ENCODE measurements at regions not wholly inside any gene's neighbourhood (a gene's known extent, or its start where the extent isn't known, plus 50 kb on each side); places are given as distances from the start of the nearest gene placed in this dataset.
"Not testable (repeated sequence)": the region's sequence is repeated elsewhere in the genome, so short reads cannot be mapped to it uniquely, and the experiment has no call there.

DNA sequence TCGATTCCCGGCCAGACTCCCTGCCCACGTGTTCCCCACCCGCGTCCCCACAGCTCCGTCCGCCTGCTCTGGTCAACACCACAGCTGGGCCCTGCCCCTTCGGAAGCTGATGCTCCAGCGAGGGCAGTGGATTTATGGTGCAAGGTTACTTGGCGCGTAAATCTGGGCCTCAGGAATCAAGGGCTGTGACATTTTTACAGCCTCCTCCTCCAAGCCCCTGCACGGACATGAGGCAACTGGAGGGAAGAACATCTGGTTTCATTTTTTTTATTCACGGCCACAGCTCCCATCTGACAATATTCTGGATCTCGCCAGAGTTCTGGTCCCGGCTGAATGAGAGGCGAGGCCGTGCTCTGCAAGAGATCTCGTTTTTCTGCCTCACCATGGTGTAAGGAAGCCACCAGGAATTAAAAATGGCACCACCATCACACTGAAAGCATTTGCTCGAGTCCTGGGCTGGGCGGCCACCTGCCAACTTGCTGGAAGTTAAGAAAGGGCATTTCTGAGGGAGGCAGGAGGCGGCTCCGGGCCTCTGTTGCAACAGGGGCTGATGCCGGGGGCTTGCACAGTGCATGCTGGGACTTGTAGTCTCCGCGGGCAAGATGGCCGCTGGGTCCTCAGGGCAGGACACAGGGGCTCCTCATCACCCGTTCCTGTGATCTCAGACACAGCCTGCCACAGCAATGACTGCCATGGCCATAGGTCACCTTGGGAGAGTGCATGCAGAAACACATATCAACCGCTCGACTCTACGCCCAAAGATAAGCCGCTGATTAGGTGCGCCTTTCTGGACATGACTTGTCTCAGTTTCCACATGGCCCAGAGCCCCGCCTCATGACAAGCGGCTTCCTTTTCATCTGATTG is 148.5 kb downstream of the LY86 start:
- no peak for TF ChIP-seq ZNF274 (IDR thresholded peaks at IDR 0.05; ENCODE audit: low read depth, low read length)
- H3K4me3 ChIP-seq (ENCODE audit: low read length): no peak overlapping the region

- no peak for TF ChIP-seq ZNF274 (IDR thresholded peaks at IDR 0.05; ENCODE audit: low read depth, low read length)
- H3K4me3 ChIP-seq (ENCODE audit: low read length): no peak overlapping the region
Observed at GRCh38 chr6:6737671-6738070, 149.2 kb downstream of the LY86 start.

- no peak for TF ChIP-seq ZNF274 (IDR thresholded peaks at IDR 0.05; ENCODE audit: low read depth, low read length)
- H3K4me3 ChIP-seq (ENCODE audit: low read length): no peak overlapping the region
Observed at GRCh38 chr6:6738108-6738507, 149.6 kb downstream of the LY86 start.

GRCh38 chr6:6738922-6739716 is 150.6 kb downstream of the LY86 start:
- no peak overlapping the region for H3K4me3 ChIP-seq (ENCODE audit: low read length)
- TF ChIP-seq ZNF274 (IDR thresholded peaks at IDR 0.05; ENCODE audit: low read depth, low read length): no peak

DNA sequence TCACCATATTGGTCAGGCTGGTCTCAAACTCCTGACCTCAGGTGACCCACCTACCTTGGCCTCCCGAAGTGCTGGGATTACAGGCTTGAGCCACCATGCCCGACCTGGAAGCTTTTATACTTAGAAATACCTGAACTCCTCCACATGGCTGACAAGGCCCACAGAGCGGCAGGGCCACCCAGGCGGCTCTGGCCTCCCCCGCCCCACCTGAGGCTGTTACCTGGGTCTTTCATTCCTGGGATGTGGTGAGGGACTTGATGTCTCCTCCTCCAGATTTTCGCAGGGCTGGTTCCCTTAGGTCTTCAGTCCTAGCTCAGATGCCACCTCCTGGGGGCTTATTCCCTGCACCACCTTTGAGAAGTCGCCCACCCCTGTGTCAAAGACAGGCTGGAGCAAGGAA is 152.1 kb downstream of the LY86 start:
- no peak overlapping the region for H3K4me3 ChIP-seq (ENCODE audit: low read length)
- no peak for TF ChIP-seq ZNF274 (IDR thresholded peaks at IDR 0.05; ENCODE audit: low read depth, low read length)

GRCh38 chr6:6741264-6741663 is 152.7 kb downstream of the LY86 start:
- no peak for TF ChIP-seq ZNF274 (IDR thresholded peaks at IDR 0.05; ENCODE audit: low read depth, low read length)
- H3K4me3 ChIP-seq (ENCODE audit: low read length): no peak overlapping the region

GRCh38 chr6:6742535-6742934 is 154.0 kb downstream of the LY86 start:
- no peak overlapping the region for H3K4me3 ChIP-seq (ENCODE audit: low read length)
- no peak for TF ChIP-seq ZNF274 (IDR thresholded peaks at IDR 0.05; ENCODE audit: low read depth, low read length)

DNA sequence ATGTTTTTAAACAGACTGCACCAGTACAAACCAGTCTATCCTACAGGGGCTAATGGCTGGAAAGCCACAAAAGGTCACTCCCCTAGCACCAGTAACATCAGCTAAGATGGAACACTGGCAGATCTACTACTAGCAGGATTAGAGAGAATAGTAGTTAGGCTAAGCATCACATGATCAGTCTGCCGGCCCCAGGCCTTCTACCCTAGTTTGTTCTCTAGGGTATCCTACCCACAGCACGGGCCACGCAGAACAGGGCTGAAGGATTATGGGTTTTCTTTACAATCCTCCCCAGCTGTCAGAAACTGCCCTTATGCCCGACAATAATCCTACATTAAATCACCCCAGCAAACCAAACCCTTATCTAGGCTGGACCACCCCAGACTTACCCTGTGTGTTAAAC is 156.0 kb downstream of the LY86 start:
- H3K4me3 ChIP-seq (ENCODE audit: low read length): no peak overlapping the region
- no peak for TF ChIP-seq ZNF274 (IDR thresholded peaks at IDR 0.05; ENCODE audit: low read depth, low read length)

- not testable (repeated sequence) for H3K4me3 ChIP-seq (ENCODE audit: low read length)
Observed at GRCh38 chr6:6745637-6746332, 157.3 kb downstream of the LY86 start.

DNA sequence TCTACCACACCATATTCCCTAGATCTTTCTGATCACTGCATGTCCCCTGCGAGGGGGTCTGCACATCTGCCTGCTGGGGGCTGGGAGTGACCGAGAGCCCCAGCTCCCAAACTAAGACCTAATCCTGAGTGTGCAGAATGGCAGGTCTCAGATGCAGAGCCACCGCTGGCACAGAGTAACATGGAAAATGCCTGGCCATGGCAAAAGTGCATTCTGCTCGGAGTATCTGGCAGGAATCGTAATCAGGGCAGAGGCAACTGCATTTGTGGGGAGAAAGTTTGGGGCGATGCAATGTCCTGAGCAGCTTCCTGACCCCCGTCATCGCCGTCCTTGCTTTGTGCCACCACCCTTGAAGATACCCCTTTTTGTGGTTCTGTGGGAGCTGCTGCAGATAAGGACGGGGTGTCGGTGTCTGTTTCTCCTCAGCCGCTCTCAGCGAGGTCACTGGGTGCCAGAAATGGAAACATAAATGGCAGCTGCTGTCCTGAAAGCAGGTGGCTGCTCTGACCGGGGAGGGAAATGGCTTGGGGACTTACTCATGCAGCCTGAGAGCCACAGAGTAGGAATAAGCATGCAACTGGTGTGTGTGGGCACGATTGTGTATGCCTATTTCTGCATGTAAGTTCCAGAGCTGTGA is 157.9 kb downstream of the LY86 start:
- H3K4me3 ChIP-seq (ENCODE audit: low read length): no peak overlapping the region
- TF ChIP-seq ZNF274 (IDR thresholded peaks at IDR 0.05; ENCODE audit: low read depth, low read length): no peak

GRCh38 chr6:6746970-6747338 is 158.4 kb downstream of the LY86 start:
- no peak for TF ChIP-seq ZNF274 (IDR thresholded peaks at IDR 0.05; ENCODE audit: low read depth, low read length)
- no peak overlapping the region for H3K4me3 ChIP-seq (ENCODE audit: low read length)

DNA sequence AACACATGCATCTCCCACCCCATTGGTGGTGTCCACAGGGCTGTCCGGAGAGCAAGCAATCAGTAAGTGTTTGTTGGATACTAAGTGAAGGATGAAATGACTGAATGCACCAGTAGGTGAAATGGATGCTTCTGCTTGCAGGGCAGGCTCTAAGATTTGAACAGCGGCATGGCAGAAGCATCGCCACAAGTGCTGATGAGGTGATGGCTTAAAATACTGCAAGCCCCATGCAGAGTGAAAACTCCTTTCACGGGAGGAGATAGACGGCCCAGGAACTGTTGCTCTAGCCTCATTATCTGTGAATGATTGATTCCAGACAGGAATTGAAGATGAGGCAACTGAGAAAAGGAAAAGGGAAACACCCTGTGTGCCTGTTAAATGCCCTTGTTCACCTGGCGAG is 158.9 kb downstream of the LY86 start:
- H3K4me3 ChIP-seq (ENCODE audit: low read length): no peak overlapping the region
- TF ChIP-seq ZNF274 (IDR thresholded peaks at IDR 0.05; ENCODE audit: low read depth, low read length): no peak

DNA sequence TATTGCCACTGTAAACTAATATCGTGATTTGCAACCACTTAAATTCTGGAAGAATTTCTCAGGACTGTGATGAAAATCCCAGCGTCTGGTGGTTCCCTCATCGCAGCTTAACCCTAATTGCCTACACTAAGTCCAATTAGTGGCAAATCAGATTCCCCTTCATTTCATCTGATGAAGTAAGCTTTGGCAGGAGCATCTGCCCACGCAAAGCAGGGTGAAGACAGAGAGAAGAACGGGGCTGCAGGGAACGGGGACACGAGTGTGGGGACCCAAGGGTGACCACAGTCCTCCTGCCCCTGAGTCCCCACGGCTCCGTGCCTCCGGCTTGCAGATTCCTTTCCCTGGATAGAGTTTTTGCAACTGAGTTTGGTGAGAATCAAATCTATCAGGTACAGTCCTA is 159.5 kb downstream of the LY86 start:
- H3K4me3 ChIP-seq (ENCODE audit: low read length): no peak overlapping the region
- TF ChIP-seq ZNF274 (IDR thresholded peaks at IDR 0.05; ENCODE audit: low read depth, low read length): no peak
